GM11168 (cell line): ENCODE measurements at regions not wholly inside any gene's neighbourhood (a gene's known extent, or its start where the extent isn't known, plus 50 kb on each side); places are given as distances from the start of the nearest gene placed in this dataset.

Experiments
- in situ Hi-C: fragments of 300-500 bp; cut with MboI; formaldehyde crosslinking; loops from one replicate; pipeline ENCODE4 v1.12.0; 2022; ENCODE audit warnings: low sequenced_read_pairs; ENCODE audit not compliant: unreplicated experiment

DNA sequence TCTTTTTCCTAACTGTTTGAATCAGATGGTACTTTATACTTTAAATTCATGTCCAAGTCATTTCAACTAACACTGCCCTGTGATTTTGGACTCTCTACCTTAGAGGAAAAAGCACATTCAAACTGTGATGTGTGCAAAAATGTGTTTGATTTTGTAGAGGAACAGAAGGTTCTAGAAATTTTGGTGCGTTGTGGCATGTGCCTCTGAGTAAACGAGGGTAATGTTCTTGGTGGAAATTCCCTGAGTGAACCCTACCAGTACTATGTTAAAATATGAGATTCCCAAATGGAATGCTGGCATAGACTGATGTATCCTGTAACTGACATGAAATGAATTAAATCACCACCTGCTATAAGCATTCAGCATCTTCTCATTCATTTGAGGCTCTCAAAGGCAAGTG is 901.9 kb upstream of the KLHL29 start:
- in situ Hi-C loops = no loop called here

DNA sequence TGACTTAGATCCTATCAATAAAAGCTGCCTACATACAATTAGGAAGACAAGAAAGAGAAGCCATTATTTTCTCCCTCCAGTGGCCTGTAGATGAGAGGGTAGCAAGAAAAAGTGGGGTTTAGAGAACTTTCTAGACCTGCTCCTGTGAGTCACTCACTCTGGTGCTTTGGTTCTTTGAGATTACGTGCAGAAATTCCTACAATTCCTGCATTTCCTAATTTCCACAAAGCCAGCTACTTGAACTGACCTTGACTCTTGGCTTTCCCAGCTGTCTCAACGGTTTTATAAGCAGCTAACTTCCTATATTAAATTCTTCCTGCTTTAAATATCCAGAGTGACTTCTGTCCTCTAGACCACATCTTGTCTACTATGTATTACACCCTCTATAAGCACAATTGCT is 899.5 kb upstream of the KLHL29 start:
- in situ Hi-C loops = no loop called here

DNA sequence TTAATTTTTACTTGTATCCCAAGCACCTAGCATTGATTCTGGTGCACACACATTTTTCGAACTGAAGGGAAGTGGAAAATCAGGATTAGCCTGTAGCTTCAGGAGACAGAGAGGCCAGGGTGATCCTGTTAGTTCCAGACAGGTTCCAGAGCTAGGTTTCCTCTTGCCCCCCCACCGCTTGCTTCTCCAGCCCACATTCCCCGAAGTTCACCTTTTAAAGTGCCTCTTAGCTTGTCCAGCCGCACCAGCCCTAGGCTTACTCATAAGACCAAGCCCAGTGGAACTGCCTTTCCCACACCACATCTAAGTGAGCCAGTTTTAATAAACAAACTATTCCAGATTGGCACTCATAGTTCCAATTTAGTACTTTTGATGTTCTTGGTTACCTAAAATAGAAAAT is 898.6 kb upstream of the KLHL29 start:
- in situ Hi-C loops = no loop called here

DNA sequence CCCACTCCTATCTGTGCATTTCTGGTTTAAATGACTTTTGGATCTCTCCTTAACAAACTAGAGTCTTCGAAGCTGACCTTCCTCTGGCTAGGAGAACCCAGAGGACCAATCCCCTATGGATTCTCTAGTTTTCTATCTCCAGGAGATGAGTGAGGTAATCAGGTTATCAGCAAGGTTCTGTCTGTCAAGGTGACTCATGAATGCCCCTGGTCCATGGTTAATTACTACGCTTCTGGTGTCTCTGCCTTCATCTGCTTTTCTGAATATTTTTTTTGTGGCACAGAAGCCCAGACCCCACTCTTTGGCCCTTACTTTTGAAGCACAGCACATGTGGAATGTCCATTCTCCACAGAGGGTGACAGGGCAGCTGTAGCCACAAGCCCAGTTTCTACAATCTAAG is 897.9 kb upstream of the KLHL29 start:
- in situ Hi-C loops = no loop called here

DNA sequence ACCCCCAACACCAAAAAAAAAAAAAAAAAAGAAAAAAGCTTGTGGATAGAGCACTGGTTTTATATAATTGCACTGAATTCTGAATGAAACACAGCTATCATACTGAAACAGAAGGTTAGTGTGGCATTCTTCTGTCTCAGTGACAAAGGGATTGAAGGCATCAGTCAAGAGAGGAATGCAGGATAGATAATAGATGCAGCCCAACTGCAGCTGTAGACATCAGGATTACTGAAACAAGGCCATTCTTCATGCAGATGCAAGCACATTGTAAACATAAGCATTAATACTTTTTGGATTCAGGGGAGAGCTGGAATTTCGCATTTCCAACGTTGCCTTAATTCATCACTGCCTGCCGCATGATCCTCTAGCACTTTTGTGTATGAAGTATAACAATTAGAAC is 897.4 kb upstream of the KLHL29 start:
- in situ Hi-C loops = no loop called here

DNA sequence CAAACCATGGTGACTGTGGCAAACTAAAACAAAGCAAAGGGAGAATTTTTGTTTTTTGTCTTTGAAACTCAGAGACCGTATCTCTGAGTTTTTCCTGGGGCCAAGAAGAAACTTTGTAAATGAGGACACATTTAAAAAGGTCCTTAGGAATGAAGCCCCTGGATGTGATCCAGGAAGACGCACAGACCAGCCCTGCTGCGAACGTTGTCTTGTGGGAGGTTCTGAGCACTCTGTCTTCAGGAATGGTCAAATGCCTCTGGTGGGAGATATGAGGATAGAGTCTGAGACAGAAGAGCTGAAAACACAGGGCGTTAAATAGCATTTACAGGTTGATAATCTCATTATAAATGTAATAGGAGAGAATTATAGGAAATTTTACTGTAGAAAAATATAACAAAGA is 893.5 kb upstream of the KLHL29 start:
- in situ Hi-C loops = no loop called here

DNA sequence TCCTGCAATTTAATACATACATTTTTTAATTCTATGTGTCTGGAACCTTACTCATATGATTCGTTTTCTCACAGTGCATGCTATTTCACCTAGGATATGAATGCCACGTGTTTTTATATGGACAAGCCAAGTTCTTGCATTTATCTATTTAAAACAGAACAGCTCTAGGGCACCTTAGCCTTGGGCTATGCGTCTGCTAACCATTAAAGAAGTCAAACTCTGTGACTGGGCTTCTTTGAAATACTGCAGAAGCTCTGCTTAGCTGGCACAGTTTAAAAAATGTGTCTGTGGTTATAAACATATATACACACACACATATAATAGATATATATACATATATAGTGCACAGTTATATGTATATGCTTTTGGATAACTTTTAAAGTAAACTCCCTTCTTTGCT is 890.8 kb upstream of the KLHL29 start:
- in situ Hi-C loops = no loop called here

DNA sequence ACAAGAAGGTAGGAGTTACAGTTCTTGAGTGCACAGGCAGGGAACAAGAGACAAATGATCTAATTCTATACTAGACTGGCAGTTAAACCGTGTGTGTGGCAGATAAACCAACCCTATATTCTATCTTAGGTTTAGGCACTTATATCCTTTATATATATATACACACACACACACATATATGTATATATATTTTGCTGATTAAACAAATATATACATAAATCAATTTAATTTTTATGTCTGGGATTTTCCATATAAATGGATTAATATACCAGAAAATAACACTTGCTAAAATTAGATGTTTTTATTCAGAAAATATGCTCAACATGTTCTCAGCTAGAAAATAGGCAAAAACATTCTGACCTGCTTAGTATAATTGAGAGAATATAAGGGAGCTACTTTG is 887.9 kb upstream of the KLHL29 start:
- in situ Hi-C loops = no loop called here

DNA sequence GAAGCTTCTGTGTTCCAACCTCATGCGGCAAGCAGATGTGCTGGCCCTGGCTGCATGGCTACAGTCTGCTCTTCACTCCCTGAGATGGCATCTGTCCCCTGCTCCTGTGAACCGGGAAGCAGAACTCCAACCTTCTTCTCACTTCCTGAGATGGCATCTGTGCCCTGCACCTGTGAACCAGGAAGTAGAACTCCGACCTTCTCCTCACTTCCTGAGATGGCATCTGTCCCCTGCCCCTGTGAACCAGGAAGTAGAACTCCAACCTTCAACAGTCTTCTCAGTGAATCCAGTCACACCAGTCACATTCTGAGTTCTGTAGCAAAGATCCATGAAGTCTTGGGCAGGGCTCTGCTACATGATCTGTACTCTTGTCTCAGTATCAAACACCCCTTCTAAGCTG is 887.2 kb upstream of the KLHL29 start:
- in situ Hi-C loops = no loop called here

DNA sequence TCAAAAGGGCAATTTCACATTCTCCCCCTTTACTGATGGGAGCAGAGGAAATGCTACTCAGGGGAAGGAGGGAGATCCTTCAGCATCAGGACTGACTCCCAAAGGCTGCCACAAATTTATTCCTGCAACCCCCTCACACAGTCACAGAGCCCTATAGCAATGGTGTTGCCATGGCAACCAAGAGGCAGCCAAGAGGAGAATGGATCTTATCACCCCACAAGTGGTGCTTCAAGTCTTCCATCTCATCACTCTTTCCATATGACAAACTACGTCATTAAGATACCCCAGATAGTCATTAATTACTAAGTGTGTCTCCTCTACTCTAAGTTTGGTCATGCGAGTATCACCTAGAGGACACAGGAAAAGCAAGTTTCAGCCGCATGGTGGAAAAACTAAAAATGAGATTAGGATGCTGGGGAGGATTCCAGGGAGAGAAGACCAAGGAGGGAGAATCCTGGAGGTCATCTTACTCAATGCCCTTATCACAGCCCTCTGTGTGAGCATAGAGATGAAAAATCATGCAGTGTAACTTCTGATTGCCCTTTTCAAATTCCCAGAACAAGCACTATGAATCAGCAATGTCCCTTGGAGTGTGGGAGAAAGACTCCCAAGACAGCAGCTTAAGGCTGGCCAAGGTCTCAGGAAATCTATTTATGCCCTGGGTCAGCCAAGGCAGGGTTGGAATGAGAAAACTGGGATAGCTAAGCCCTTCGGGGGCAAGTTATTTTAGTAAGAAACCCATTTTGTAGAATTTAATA is 885.7 kb upstream of the KLHL29 start:
- in situ Hi-C loops = no loop called here

DNA sequence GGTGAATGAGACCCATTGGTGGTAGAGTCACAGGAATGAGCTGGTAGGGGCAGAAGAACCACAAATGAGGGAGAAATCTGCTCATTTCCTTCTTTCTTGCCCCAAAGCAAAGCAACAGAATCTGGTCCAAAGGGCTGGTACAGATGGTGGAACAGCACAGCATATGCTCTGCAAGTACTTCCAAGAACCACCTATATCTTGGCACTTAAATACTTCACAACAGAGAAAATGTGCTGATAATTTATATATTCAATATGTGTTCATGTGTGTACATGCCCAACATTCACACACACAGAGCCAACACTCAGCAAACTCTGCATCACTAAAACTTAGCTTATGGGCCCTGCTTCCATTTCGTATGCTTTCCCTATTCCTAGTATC is 884.4 kb upstream of the KLHL29 start:
- in situ Hi-C loops = no loop called here

DNA sequence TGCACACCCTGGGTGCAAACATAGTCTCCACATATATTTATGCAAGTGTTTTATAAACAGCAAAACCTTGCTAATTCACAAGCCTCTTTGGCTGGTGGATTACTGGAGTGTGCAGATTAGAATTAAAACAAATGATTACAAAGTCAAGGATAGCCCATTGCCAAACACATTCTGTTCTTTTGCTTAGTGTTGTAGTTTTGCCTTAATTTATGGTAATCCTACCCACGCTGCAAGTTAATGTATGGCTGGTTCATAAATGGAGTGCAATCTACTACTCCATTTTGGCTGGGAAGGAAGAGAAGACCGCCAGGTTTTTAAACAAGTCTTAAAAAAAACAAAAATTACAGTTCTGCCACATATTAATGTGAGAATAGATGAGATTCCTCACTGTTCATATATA is 883.1 kb upstream of the KLHL29 start:
- in situ Hi-C loops = no loop called here

DNA sequence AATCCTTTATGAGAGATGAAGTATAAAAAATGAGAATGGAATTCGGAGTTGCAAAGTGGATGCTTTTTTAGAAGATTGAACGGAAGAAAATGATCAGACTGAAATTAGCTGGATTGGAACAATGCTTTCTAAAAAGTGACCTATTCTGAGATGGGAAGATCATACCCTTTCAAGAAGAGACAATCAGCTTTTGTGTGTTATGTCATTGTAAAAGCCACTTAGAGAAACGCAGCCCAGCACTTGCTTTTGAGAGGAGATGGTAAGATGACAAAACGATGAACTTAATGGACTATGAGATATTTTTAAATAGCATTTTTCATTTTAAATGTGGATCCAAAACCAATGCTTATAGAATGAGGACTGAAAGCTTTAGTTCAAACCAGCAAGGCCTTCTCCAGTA is 871.4 kb upstream of the KLHL29 start:
- in situ Hi-C loops = no loop called here

DNA sequence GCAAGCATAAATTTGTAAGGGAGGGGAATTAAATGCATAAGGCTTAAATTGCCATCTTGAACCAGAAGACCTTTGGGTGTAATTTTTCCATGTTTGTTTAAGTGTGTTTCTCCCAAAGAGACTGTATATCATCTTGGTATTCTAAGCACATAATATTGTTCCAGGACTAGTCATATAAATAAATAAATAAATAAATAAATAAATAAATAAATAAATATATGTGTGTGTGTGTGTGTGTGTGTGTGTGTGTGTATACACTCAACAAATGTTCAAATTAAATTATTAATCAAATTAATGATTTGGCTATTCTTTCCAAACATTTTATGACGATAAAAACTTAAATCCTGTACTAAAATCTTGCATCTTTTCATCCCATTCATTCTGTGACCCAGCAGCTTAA is 867.8 kb upstream of the KLHL29 start:
- in situ Hi-C loops = no loop called here

DNA sequence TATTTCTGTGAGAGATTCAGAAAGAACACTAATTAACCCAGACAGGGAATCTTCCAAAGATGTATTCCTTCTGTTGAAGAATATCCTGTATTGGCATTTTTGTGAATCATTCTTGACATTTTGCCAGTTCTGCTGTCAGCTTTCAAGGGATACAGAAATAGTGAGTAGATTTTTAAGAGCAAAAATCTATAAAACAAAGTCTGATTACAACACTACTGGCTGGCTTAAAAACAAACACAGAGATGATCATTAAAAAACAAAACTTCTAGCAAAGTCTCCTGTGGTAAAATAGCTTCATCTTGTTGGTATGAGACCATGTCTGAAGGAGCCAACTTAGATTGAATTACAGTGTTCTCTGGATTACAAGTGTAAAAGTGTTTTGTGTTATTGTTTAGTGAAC is 866.3 kb upstream of the KLHL29 start:
- in situ Hi-C loops = no loop called here

DNA sequence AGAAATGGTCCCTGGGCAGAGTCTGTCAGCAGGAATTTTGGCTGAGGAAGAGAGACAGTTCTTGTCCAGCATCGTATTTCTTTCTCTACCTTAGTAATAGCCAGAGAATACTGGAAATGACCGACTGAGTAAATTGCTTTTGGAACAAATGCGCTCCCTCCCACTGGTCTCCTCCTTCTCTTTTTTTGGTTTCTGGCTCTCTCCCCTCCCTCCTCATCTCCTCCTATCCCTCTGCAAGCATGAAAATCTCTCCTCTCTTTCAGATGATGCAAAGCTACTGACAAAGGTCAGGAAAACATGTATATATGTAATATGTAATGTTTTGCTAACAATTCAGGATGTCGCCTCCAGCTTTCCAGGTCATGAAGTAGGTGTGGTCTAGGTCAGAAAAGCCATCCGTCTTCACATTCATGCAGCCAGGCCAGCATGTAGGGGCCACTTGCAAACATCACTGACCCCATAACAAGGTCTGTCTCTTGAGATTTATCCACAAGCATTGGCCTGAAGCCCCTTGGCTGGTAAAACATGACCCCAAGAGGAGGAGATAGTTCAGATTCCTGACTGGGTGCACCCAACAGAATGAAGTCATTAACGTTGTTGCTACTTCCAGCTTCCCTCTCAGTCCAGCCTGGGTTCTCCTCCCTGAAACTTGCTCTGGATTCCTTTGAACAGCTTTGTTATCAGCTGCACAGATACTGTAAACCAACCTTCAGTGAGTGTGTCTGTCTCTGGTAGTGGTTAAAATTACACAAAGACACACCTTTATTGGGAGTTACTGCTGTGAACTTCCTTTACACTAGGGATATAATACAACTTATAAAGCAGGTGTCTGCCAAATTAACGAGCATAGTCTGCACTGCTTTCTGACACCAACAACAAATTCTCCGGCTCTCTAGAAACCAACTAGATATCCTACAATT is 864.4 kb upstream of the KLHL29 start:
- in situ Hi-C loops = no loop called here

DNA sequence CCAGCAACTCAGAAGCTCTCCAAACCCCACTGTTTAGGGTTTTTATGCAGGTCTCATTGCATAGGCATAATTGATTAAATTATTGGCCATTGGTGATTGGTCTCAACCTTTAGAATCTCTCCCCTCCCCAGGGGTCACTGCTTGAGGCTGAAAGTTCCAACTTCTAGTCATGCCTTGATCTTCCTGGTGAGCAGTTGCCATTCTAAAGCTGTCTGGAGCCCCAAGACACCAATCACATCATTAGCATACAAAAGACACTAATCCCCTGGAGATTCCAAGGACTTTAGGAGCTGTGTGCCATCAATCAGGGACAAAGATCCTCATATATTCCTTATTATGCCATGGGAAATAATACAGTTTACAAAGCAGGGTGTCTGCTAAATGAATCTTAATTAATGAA is 863.4 kb upstream of the KLHL29 start:
- in situ Hi-C loops = no loop called here

DNA sequence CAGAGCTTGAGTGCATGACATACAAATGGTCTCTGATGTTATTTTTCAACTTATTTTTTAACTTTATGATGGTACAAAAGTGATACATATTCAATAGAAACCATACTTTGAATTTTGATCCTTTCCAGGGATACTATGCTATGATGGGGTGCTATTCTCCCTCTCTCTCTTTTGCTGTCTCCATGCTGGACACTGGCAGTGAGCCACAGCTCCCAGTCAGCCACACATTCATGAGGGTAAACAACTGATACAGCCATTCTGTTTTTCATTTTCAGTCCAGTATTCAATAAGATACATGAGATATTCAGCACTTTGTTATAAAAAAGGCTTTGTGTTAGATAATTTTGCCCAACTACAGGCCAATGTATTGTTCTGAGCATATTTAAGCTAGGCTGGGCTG is 859.3 kb upstream of the KLHL29 start:
- in situ Hi-C loops = no loop called here

DNA sequence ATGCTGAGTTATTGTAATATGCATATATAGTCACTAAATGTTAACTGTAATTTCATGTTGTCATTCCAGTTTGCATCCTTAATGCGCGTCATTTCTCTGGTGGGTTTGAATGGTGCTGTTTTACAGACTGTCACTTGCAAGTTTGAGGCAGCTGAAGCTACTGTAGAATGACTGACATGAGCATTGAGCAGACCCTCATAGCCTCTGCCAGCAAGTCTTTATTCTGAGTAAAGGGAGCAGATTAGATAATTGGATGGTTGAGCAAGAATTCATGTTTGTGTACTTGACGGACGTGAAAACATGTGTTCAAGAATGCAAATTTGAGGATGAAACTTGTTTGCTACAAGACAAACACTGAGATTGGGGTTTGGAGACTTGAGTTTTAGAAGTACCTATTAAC is 854.8 kb upstream of the KLHL29 start:
- in situ Hi-C loops = no loop called here

DNA sequence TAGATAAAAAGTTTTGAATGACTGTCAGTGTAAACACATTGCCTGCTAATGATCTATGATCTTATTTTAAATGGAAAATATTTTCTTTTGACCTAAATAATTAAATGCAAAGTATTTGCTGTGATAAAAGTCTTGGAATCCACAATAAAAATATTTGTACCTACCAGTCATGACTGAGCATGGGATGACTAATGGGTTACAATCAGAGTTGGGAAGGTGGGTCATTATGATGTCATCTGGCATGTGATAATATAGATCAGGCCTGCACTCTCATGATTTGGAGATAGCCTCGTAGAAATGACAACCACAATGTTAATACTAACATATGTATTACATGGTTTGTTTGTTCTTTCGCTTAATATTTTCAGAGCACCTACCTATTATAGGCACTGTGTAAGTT is 848.8 kb upstream of the KLHL29 start:
- in situ Hi-C loops = no loop called here

DNA sequence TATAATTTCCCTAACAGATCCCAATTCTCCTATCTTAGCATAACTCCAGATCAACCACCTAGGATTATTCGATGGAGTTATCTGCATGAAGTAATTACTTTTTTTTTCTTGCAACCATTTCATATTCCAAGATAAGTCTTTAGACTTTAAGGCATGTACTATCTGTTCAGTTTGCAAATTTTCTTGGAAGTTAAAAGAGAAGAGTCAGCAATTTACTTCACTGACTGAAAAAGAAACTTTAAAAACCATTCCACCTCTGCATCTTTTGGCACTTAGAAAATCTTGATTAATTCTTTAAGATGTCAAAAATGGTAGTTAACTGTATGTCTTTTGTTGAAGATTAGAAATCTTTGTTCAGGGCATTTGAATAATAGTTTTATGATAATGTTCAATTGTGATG is 830.5 kb upstream of the KLHL29 start:
- in situ Hi-C loops = no loop called here

DNA sequence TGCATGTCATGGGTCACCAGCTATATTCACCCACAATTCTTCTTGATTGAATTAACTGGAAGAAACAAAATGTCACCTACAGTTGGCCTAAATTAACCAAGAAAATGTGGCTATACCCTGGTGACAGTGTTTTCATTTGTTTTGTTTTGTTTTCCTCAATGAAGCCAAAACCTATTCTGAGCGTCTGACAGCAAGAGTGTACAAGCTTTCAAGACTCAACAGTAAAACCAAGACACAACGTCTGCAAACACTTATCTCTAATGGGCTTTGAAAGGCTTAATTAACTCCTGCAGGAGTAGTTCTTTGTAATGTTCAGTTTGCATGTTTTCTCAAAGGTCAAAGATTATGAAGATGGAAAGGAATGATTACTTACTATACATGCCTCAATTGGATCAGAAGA is 827.6 kb upstream of the KLHL29 start:
- in situ Hi-C loops = no loop called here
